ENCODE measurements at regions not wholly inside any gene's neighbourhood (a gene's known extent, or its start where the extent isn't known, plus 50 kb on each side); places are given as distances from the start of the nearest gene placed in this dataset.

- ChIA-PET POLR2A (no interaction called here), CTCF (no interaction called here)
- Mint-ChIP-seq H3K36me3 (no peaks in the 10 kb centered on the region), H3K27me3 (ENCODE audit: low read depth) (no peaks in the 10 kb centered on the region), H3K9me3 (peaks cover 11% of the 10 kb centered on the region; the same call in 1 of the 2 replicates), H3K4me3 (no peak overlapping the region), H3K4me1 (peaks cover 5% of the 10 kb centered on the region), H3K27ac (no peak overlapping the region)
- ATAC-seq (no peak), DNase-seq (ENCODE audit: low spot score) (no peak)
- TF ChIP-seq ZSCAN18 (CRISPR knock-in tag; IDR thresholded peaks at IDR 0.05) (no peak), PRDM15 (CRISPR knock-in tag; IDR thresholded peaks at IDR 0.05) (no peak), ELF4 (CRISPR knock-in tag; IDR thresholded peaks at IDR 0.05; ENCODE audit: low read depth) (no peak), ZNF425 (CRISPR knock-in tag; conservative IDR thresholded peaks at IDR 0.05) (no peak), TP53 (CRISPR knock-in tag; IDR thresholded peaks at IDR 0.05) (no peak), JUN (CRISPR knock-in tag; IDR thresholded peaks at IDR 0.05) (no peak), EMX1 (CRISPR knock-in tag; IDR thresholded peaks at IDR 0.05) (no peak), CREM (CRISPR knock-in tag; IDR thresholded peaks at IDR 0.05) (no peak), FOXP4 (CRISPR knock-in tag; IDR thresholded peaks at IDR 0.05) (no peak), MXD4 (CRISPR knock-in tag; IDR thresholded peaks at IDR 0.05; ENCODE audit: borderline replicate concordance) (no peak), ATF6 (CRISPR knock-in tag; IDR thresholded peaks at IDR 0.05) (no peak), E2F4 (CRISPR knock-in tag; IDR thresholded peaks at IDR 0.05; ENCODE audit: borderline replicate concordance, low read depth) (no peak), E2F1 (CRISPR knock-in tag; IDR thresholded peaks at IDR 0.05) (no peak), ZNF396 (CRISPR knock-in tag; IDR thresholded peaks at IDR 0.05; ENCODE audit: borderline replicate concordance) (no peak), TEAD1 (CRISPR knock-in tag; IDR thresholded peaks at IDR 0.05) (no peak), MAX (CRISPR knock-in tag; IDR thresholded peaks at IDR 0.05) (no peak), NR1H2 (CRISPR knock-in tag; IDR thresholded peaks at IDR 0.05) (no peak)
These were observed 167.1 kb upstream of the SNX2 start for GRCh38 chr5:122607818-122608217.

Measured in WTC11 (cell line).